ENCODE measurements at regions not wholly inside any gene's neighbourhood (a gene's known extent, or its start where the extent isn't known, plus 50 kb on each side); places are given as distances from the start of the nearest gene placed in this dataset.
"Not testable (repeated sequence)": the region's sequence is repeated elsewhere in the genome, so short reads cannot be mapped to it uniquely, and the experiment has no call there.

GRCh38 chr3:110625201-110625747 lies 446.3 kb upstream of the NECTIN3 start:
- DNase-seq = no peak
- WGBS (ENCODE audit: insufficient coverage) = 38% methylated on average over 1 of the region's 4 CpGs
- no peaks in the 10 kb centered on the region for H3K27me3 ChIP-seq (ENCODE audit: control insufficient read depth, insufficient read depth, low read length)
- no peak overlapping the region for H3K4me3 ChIP-seq (ENCODE audit: low read length)
- no peaks in the 10 kb centered on the region for H3K36me3 ChIP-seq (ENCODE audit: control insufficient read depth, insufficient read depth, low read length)
- H3K4me1 ChIP-seq (ENCODE audit: control insufficient read depth, insufficient read depth, low read length) = no peaks in the 10 kb centered on the region
- no peak overlapping the region for H3K27ac ChIP-seq (ENCODE audit: low read length)
- H3K9me3 ChIP-seq (replicated peaks; ENCODE audit: control insufficient read depth, low read depth, low read length) = no peaks in the 10 kb centered on the region

GRCh38 chr3:110626652-110627111 lies 444.9 kb upstream of the NECTIN3 start:
- not testable (repeated sequence) for H3K4me1 ChIP-seq (ENCODE audit: control insufficient read depth, insufficient read depth, low read length); H3K27me3 ChIP-seq (ENCODE audit: control insufficient read depth, insufficient read depth, low read length); H3K36me3 ChIP-seq (ENCODE audit: control insufficient read depth, insufficient read depth, low read length); H3K4me3 ChIP-seq (ENCODE audit: low read length); DNase-seq; H3K27ac ChIP-seq (ENCODE audit: low read length); H3K9me3 ChIP-seq (replicated peaks; ENCODE audit: control insufficient read depth, low read depth, low read length)
- no CpG with 5 or more reads among the region's 5 CpGs for WGBS (ENCODE audit: insufficient coverage)

GRCh38 chr3:110628650-110629301 lies 442.8 kb upstream of the NECTIN3 start:
- no peak overlapping the region for H3K27ac ChIP-seq (ENCODE audit: low read length)
- 86% methylated on average over 1 of the region's 4 CpGs for WGBS (ENCODE audit: insufficient coverage)
- no peaks in the 10 kb centered on the region for H3K36me3 ChIP-seq (ENCODE audit: control insufficient read depth, insufficient read depth, low read length)
- no peak overlapping the region for H3K4me3 ChIP-seq (ENCODE audit: low read length)
- H3K4me1 ChIP-seq (ENCODE audit: control insufficient read depth, insufficient read depth, low read length) = no peaks in the 10 kb centered on the region
- H3K27me3 ChIP-seq (ENCODE audit: control insufficient read depth, insufficient read depth, low read length) = no peaks in the 10 kb centered on the region
- no peak for DNase-seq
- no peaks in the 10 kb centered on the region for H3K9me3 ChIP-seq (replicated peaks; ENCODE audit: control insufficient read depth, low read depth, low read length)

- Histone ChIP-seq H3K4me3 (ENCODE audit: low read length) (no peak overlapping the region), H3K36me3 (ENCODE audit: control insufficient read depth, insufficient read depth, low read length) (no peaks in the 10 kb centered on the region), H3K4me1 (ENCODE audit: control insufficient read depth, insufficient read depth, low read length) (no peaks in the 10 kb centered on the region), H3K27ac (ENCODE audit: low read length) (no peak overlapping the region), H3K27me3 (ENCODE audit: control insufficient read depth, insufficient read depth, low read length) (no peaks in the 10 kb centered on the region), H3K9me3 (replicated peaks; ENCODE audit: control insufficient read depth, low read depth, low read length) (no peaks in the 10 kb centered on the region)
- no peak for DNase-seq
- no CpG with 5 or more reads among the region's 1 CpG for WGBS (ENCODE audit: insufficient coverage)
Observed at GRCh38 chr3:110629917-110630316, 441.7 kb upstream of the NECTIN3 start.

GRCh38 chr3:110644203-110644602 lies 427.4 kb upstream of the NECTIN3 start:
- DNase-seq = no peak
- Histone ChIP-seq H3K27me3 (ENCODE audit: control insufficient read depth, insufficient read depth, low read length) (no peaks in the 10 kb centered on the region), H3K9me3 (replicated peaks; ENCODE audit: control insufficient read depth, low read depth, low read length) (no peaks in the 10 kb centered on the region), H3K27ac (ENCODE audit: low read length) (no peak overlapping the region), H3K4me3 (ENCODE audit: low read length) (no peak overlapping the region), H3K36me3 (ENCODE audit: control insufficient read depth, insufficient read depth, low read length) (no peaks in the 10 kb centered on the region), H3K4me1 (ENCODE audit: control insufficient read depth, insufficient read depth, low read length) (no peaks in the 10 kb centered on the region)
- 92% methylated on average over 13 of the region's 17 CpGs for WGBS (ENCODE audit: insufficient coverage)

GRCh38 chr3:110646055-110646454 lies 425.6 kb upstream of the NECTIN3 start:
- Histone ChIP-seq H3K4me1 (ENCODE audit: control insufficient read depth, insufficient read depth, low read length) (no peaks in the 10 kb centered on the region), H3K27ac (ENCODE audit: low read length) (no peak overlapping the region), H3K27me3 (ENCODE audit: control insufficient read depth, insufficient read depth, low read length) (no peaks in the 10 kb centered on the region), H3K4me3 (ENCODE audit: low read length) (no peak overlapping the region), H3K36me3 (ENCODE audit: control insufficient read depth, insufficient read depth, low read length) (no peaks in the 10 kb centered on the region), H3K9me3 (replicated peaks; ENCODE audit: control insufficient read depth, low read depth, low read length) (no peaks in the 10 kb centered on the region)
- no CpG with 5 or more reads among the region's 1 CpG for WGBS (ENCODE audit: insufficient coverage)
- no peak for DNase-seq

GRCh38 chr3:110646496-110646895 lies 425.1 kb upstream of the NECTIN3 start:
- no peak overlapping the region for H3K4me3 ChIP-seq (ENCODE audit: low read length)
- H3K36me3 ChIP-seq (ENCODE audit: control insufficient read depth, insufficient read depth, low read length) = no peaks in the 10 kb centered on the region
- no peak overlapping the region for H3K27ac ChIP-seq (ENCODE audit: low read length)
- DNase-seq = no peak
- H3K9me3 ChIP-seq (replicated peaks; ENCODE audit: control insufficient read depth, low read depth, low read length) = no peaks in the 10 kb centered on the region
- H3K4me1 ChIP-seq (ENCODE audit: control insufficient read depth, insufficient read depth, low read length) = no peaks in the 10 kb centered on the region
- H3K27me3 ChIP-seq (ENCODE audit: control insufficient read depth, insufficient read depth, low read length) = no peaks in the 10 kb centered on the region

GRCh38 chr3:110647586-110647985 lies 424.0 kb upstream of the NECTIN3 start:
- WGBS (ENCODE audit: insufficient coverage) = no CpG with 5 or more reads among the region's 2 CpGs
- Histone ChIP-seq H3K4me1 (ENCODE audit: control insufficient read depth, insufficient read depth, low read length) (no peaks in the 10 kb centered on the region), H3K27ac (ENCODE audit: low read length) (no peak overlapping the region), H3K36me3 (ENCODE audit: control insufficient read depth, insufficient read depth, low read length) (no peaks in the 10 kb centered on the region), H3K9me3 (replicated peaks; ENCODE audit: control insufficient read depth, low read depth, low read length) (no peaks in the 10 kb centered on the region), H3K27me3 (ENCODE audit: control insufficient read depth, insufficient read depth, low read length) (no peaks in the 10 kb centered on the region), H3K4me3 (ENCODE audit: low read length) (no peak overlapping the region)
- no peak for DNase-seq

GRCh38 chr3:110650741-110651140 lies 420.9 kb upstream of the NECTIN3 start:
- Histone ChIP-seq H3K27me3 (ENCODE audit: control insufficient read depth, insufficient read depth, low read length) (no peaks in the 10 kb centered on the region), H3K36me3 (ENCODE audit: control insufficient read depth, insufficient read depth, low read length) (no peaks in the 10 kb centered on the region), H3K27ac (ENCODE audit: low read length) (no peak overlapping the region), H3K9me3 (replicated peaks; ENCODE audit: control insufficient read depth, low read depth, low read length) (no peaks in the 10 kb centered on the region), H3K4me1 (ENCODE audit: control insufficient read depth, insufficient read depth, low read length) (no peaks in the 10 kb centered on the region), H3K4me3 (ENCODE audit: low read length) (no peak overlapping the region)
- no CpG with 5 or more reads among the region's 1 CpG for WGBS (ENCODE audit: insufficient coverage)
- no peak for DNase-seq

GRCh38 chr3:110654843-110655502 lies 416.6 kb upstream of the NECTIN3 start:
- no CpG with 5 or more reads among the region's 3 CpGs for WGBS (ENCODE audit: insufficient coverage)
- DNase-seq = no peak
- no peaks in the 10 kb centered on the region for H3K9me3 ChIP-seq (replicated peaks; ENCODE audit: control insufficient read depth, low read depth, low read length)
- no peak overlapping the region for H3K27ac ChIP-seq (ENCODE audit: low read length)
- no peaks in the 10 kb centered on the region for H3K36me3 ChIP-seq (ENCODE audit: control insufficient read depth, insufficient read depth, low read length)
- H3K27me3 ChIP-seq (ENCODE audit: control insufficient read depth, insufficient read depth, low read length) = no peaks in the 10 kb centered on the region
- H3K4me3 ChIP-seq (ENCODE audit: low read length) = no peak overlapping the region
- H3K4me1 ChIP-seq (ENCODE audit: control insufficient read depth, insufficient read depth, low read length) = no peaks in the 10 kb centered on the region

Data from muscle of leg (tissue), 3 donors.